Stimulated activated effector memory CD8-positive, alpha-beta T cell treated with anti-CD3 and anti-CD28 coated beads, Interleukin-12 subunit alpha, Interleukin-12 subunit beta, amount 100 ng/mL, for 72 hours (primary cell): ENCODE measurements at regions not wholly inside any gene's neighbourhood (a gene's known extent, or its start where the extent isn't known, plus 50 kb on each side); places are given as distances from the start of the nearest gene placed in this dataset.

Experiments used
- ATAC-seq: fragments of 150-1000 bp; cut with Tn5 transposase; 2 replicates; pipeline ENCODE4 v1.10.0; 2021
- DNase-seq, 2 donors: peaks; one replicate each; pipeline ENCODE4 v3.0.0; 2021 to 2022; ENCODE audit warnings: low spot score in 2 of 2
- H3K27ac Mint-ChIP-seq: one replicate; pipeline ENCODE4 v1.8.0; 2022; ENCODE audit warnings: mild to moderate bottlenecking, mixed read lengths
- H3K36me3 Mint-ChIP-seq: one replicate; pipeline ENCODE4 v1.8.0; 2022; ENCODE audit warnings: mild to moderate bottlenecking, mixed read lengths
- H3K4me1 Mint-ChIP-seq: one replicate; pipeline ENCODE4 v1.8.0; 2022; ENCODE audit warnings: mixed read lengths
- H3K4me3 Mint-ChIP-seq: one replicate; pipeline ENCODE4 v1.8.0; 2022; ENCODE audit warnings: mild to moderate bottlenecking, mixed read lengths
- H3K9me3 Mint-ChIP-seq: one replicate; pipeline ENCODE4 v1.8.0; 2022; ENCODE audit warnings: mixed read lengths

GRCh38 chr13:63586467-63586866 lies 2170.8 kb upstream of the PCDH20 start:
- DNase-seq (no peak), ATAC-seq (no peak)
- Mint-ChIP-seq H3K4me1 (no peaks in the 10 kb centered on the region), H3K4me3 (no peak overlapping the region), H3K9me3 (peaks cover 21% of the 10 kb centered on the region), H3K36me3 (no peaks in the 10 kb centered on the region), H3K27ac (no peak overlapping the region)

- H3K4me3 Mint-ChIP-seq = no peak overlapping the region
- DNase-seq = no peak
- ATAC-seq = no peak
- peaks cover 28% of the 10 kb centered on the region for H3K9me3 Mint-ChIP-seq
- H3K36me3 Mint-ChIP-seq = no peaks in the 10 kb centered on the region
- no peaks in the 10 kb centered on the region for H3K4me1 Mint-ChIP-seq
- H3K27ac Mint-ChIP-seq = no peak overlapping the region
Measured at GRCh38 chr13:63578796-63579195, 2163.1 kb upstream of the PCDH20 start.

GRCh38 chr13:63567031-63567430 lies 2151.4 kb upstream of the PCDH20 start:
- DNase-seq (no peak), ATAC-seq (peak; percentile 26)
- no peaks in the 10 kb centered on the region for H3K36me3 Mint-ChIP-seq
- no peak overlapping the region for H3K4me3 Mint-ChIP-seq
- H3K4me1 Mint-ChIP-seq = no peaks in the 10 kb centered on the region
- no peak overlapping the region for H3K27ac Mint-ChIP-seq
- peaks cover 5% of the 10 kb centered on the region for H3K9me3 Mint-ChIP-seq

- DNase-seq = no peak
- peaks cover 2% of the 10 kb centered on the region for H3K9me3 Mint-ChIP-seq
- H3K27ac Mint-ChIP-seq = no peak overlapping the region
- no peak for ATAC-seq
- H3K36me3 Mint-ChIP-seq = no peaks in the 10 kb centered on the region
- H3K4me1 Mint-ChIP-seq = no peaks in the 10 kb centered on the region
- no peak overlapping the region for H3K4me3 Mint-ChIP-seq
Measured at GRCh38 chr13:63554157-63554556, 2138.5 kb upstream of the PCDH20 start.

- Mint-ChIP-seq H3K4me1 (no peaks in the 10 kb centered on the region), H3K27ac (no peak overlapping the region), H3K36me3 (no peaks in the 10 kb centered on the region), H3K4me3 (no peak overlapping the region), H3K9me3 (peaks cover 2% of the 10 kb centered on the region)
- ATAC-seq (no peak), DNase-seq (no peak)
Measured at GRCh38 chr13:63551731-63552130, 2136.1 kb upstream of the PCDH20 start.

GRCh38 chr13:63546524-63546923 lies 2130.9 kb upstream of the PCDH20 start:
- Mint-ChIP-seq H3K9me3 (peaks cover 3% of the 10 kb centered on the region), H3K36me3 (no peaks in the 10 kb centered on the region), H3K27ac (no peak overlapping the region), H3K4me3 (no peak overlapping the region), H3K4me1 (no peaks in the 10 kb centered on the region)
- ATAC-seq = no peak
- DNase-seq = no peak

- H3K4me1 Mint-ChIP-seq = no peaks in the 10 kb centered on the region
- H3K36me3 Mint-ChIP-seq = no peaks in the 10 kb centered on the region
- DNase-seq (no peak), ATAC-seq (no peak)
- no peak overlapping the region for H3K4me3 Mint-ChIP-seq
- peaks cover 6% of the 10 kb centered on the region for H3K9me3 Mint-ChIP-seq
- no peak overlapping the region for H3K27ac Mint-ChIP-seq
Measured at GRCh38 chr13:63542770-63543169, 2127.1 kb upstream of the PCDH20 start.

- Mint-ChIP-seq H3K27ac (no peak overlapping the region), H3K4me3 (no peak overlapping the region), H3K36me3 (no peaks in the 10 kb centered on the region), H3K4me1 (no peaks in the 10 kb centered on the region), H3K9me3 (peaks cover 14% of the 10 kb centered on the region)
- DNase-seq (no peak), ATAC-seq (no peak)
Measured at GRCh38 chr13:63541336-63541735, 2125.7 kb upstream of the PCDH20 start.

GRCh38 chr13:63540061-63540460 lies 2124.4 kb upstream of the PCDH20 start:
- ATAC-seq = no peak
- Mint-ChIP-seq H3K36me3 (no peaks in the 10 kb centered on the region), H3K27ac (no peak overlapping the region), H3K4me3 (no peak overlapping the region), H3K9me3 (peaks cover 15% of the 10 kb centered on the region), H3K4me1 (no peaks in the 10 kb centered on the region)
- DNase-seq = no peak

GRCh38 chr13:63517371-63517770 lies 2101.7 kb upstream of the PCDH20 start:
- peaks cover 21% of the 10 kb centered on the region for H3K9me3 Mint-ChIP-seq
- H3K4me3 Mint-ChIP-seq = no peak overlapping the region
- DNase-seq (no peak), ATAC-seq (no peak)
- H3K36me3 Mint-ChIP-seq = no peaks in the 10 kb centered on the region
- H3K4me1 Mint-ChIP-seq = no peaks in the 10 kb centered on the region
- no peak overlapping the region for H3K27ac Mint-ChIP-seq

GRCh38 chr13:63516124-63516523 lies 2100.5 kb upstream of the PCDH20 start:
- DNase-seq = no peak

GRCh38 chr13:63514886-63515285 lies 2099.2 kb upstream of the PCDH20 start:
- H3K4me3 Mint-ChIP-seq = no peak overlapping the region
- DNase-seq (no peak), ATAC-seq (no peak)
- no peak overlapping the region for H3K27ac Mint-ChIP-seq
- no peaks in the 10 kb centered on the region for H3K4me1 Mint-ChIP-seq
- no peaks in the 10 kb centered on the region for H3K36me3 Mint-ChIP-seq
- peaks cover 15% of the 10 kb centered on the region for H3K9me3 Mint-ChIP-seq

More at GRCh38 chr13:63516124-63516523, 2100.5 kb upstream of the PCDH20 start:
- Mint-ChIP-seq H3K36me3 (no peaks in the 10 kb centered on the region), H3K4me1 (no peaks in the 10 kb centered on the region), H3K27ac (no peak overlapping the region), H3K9me3 (peaks cover 19% of the 10 kb centered on the region), H3K4me3 (no peak overlapping the region)
- ATAC-seq = no peak

GRCh38 chr13:63512095-63512494 lies 2096.4 kb upstream of the PCDH20 start:
- peaks cover 5% of the 10 kb centered on the region for H3K9me3 Mint-ChIP-seq
- H3K4me3 Mint-ChIP-seq = no peak overlapping the region
- no peaks in the 10 kb centered on the region for H3K36me3 Mint-ChIP-seq
- H3K4me1 Mint-ChIP-seq = no peaks in the 10 kb centered on the region
- DNase-seq (no peak), ATAC-seq (no peak)
- H3K27ac Mint-ChIP-seq = no peak overlapping the region

- no peaks in the 10 kb centered on the region for H3K36me3 Mint-ChIP-seq
- H3K27ac Mint-ChIP-seq = no peak overlapping the region
- ATAC-seq = no peak
- H3K9me3 Mint-ChIP-seq = peaks cover 14% of the 10 kb centered on the region
- H3K4me1 Mint-ChIP-seq = no peaks in the 10 kb centered on the region
- H3K4me3 Mint-ChIP-seq = no peak overlapping the region
- DNase-seq = no peak
Measured at GRCh38 chr13:63501702-63502101, 2086.1 kb upstream of the PCDH20 start.

GRCh38 chr13:63497601-63498000 lies 2082.0 kb upstream of the PCDH20 start:
- Mint-ChIP-seq H3K4me3 (no peak overlapping the region), H3K27ac (no peak overlapping the region), H3K4me1 (no peaks in the 10 kb centered on the region), H3K9me3 (peaks cover 18% of the 10 kb centered on the region), H3K36me3 (no peaks in the 10 kb centered on the region)
- ATAC-seq (no peak), DNase-seq (no peak)

GRCh38 chr13:63492604-63493003 lies 2077.0 kb upstream of the PCDH20 start:
- Mint-ChIP-seq H3K4me1 (no peaks in the 10 kb centered on the region), H3K9me3 (peaks cover 4% of the 10 kb centered on the region), H3K36me3 (no peaks in the 10 kb centered on the region), H3K4me3 (no peak overlapping the region), H3K27ac (no peak overlapping the region)
- DNase-seq (no peak), ATAC-seq (no peak)

- Mint-ChIP-seq H3K27ac (no peak overlapping the region), H3K9me3 (peaks cover 6% of the 10 kb centered on the region), H3K4me3 (no peak overlapping the region), H3K4me1 (no peaks in the 10 kb centered on the region), H3K36me3 (no peaks in the 10 kb centered on the region)
- ATAC-seq (no peak), DNase-seq (no peak)
Measured at GRCh38 chr13:63490149-63490548, 2074.5 kb upstream of the PCDH20 start.
